Suprapubic skin (tissue), 4 donors: ENCODE measurements at regions not wholly inside any gene's neighbourhood (a gene's known extent, or its start where the extent isn't known, plus 50 kb on each side); places are given as distances from the start of the nearest gene placed in this dataset.

ENCODE experiments used
- POLR2A ChIP-seq, 2 donors: fragments of 450-650 bp; IDR thresholded peaks; one replicate each; pipeline ENCODE4 v1.6.1; 2017; ENCODE audit warnings: antibody characterized with exemption in 2 of 2, mild to moderate bottlenecking in 2 of 2, moderate library complexity in 2 of 2
- POLR2AphosphoS5 ChIP-seq, 3 donors: sonication (generic); formaldehyde crosslinking; IDR thresholded peaks; one replicate each; pipeline ENCODE4 v1.6.1; 2017; ENCODE audit warnings: antibody characterized with exemption in 3 of 3
- TF ChIP-seq, protein P1 (sequence below), 2 donors: fragments of 200-600 bp in 1 of 2; fragments of 450-650 bp in 1 of 2; sonication (generic) in 1 of 2; IDR thresholded peaks; one replicate each; pipeline ENCODE4 v1.5.1; 2016 to 2019; ENCODE audit warnings: antibody characterized with exemption in 2 of 2, mild to moderate bottlenecking in 1 of 2, moderate library complexity in 1 of 2

DNA sequence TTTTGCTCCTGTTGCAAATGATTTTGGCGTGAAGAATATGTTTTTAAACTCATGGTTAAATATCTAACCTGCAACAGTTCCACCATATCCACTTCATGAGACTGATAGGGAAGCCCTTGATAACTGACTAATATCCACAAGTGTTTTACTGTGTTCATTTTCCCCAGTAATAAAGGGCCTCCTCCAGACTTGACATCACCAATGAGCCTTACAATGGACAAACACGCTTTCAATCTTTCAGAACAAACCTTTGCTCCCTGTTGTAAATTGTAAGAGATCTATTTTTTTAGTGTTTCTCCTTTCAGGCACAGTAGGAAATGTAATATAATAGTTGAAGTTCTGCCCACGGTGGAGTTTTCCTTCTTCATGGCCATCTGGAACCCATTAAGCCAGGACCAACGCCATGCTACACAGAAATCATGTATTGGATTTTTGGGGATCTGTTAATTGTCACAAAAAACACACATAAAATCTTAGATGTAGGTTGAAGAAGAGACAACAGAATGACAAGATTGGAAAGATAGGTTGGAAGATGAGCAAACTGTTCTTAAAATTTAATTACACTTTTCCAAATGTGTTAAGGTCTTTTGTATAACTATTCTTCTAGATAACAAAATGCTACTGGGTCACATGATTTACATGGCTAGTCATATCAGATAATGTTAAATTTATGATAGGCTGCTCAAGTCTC, 1030.1 kb downstream of the FSTL5 start:
- no peak for TF ChIP-seq POLR2AphosphoS5 (IDR thresholded peaks at IDR 0.05)
- TF ChIP-seq, protein P1, sequence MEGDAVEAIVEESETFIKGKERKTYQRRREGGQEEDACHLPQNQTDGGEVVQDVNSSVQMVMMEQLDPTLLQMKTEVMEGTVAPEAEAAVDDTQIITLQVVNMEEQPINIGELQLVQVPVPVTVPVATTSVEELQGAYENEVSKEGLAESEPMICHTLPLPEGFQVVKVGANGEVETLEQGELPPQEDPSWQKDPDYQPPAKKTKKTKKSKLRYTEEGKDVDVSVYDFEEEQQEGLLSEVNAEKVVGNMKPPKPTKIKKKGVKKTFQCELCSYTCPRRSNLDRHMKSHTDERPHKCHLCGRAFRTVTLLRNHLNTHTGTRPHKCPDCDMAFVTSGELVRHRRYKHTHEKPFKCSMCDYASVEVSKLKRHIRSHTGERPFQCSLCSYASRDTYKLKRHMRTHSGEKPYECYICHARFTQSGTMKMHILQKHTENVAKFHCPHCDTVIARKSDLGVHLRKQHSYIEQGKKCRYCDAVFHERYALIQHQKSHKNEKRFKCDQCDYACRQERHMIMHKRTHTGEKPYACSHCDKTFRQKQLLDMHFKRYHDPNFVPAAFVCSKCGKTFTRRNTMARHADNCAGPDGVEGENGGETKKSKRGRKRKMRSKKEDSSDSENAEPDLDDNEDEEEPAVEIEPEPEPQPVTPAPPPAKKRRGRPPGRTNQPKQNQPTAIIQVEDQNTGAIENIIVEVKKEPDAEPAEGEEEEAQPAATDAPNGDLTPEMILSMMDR (IDR thresholded peaks at IDR 0.05): no peak
- no peak for TF ChIP-seq POLR2A (IDR thresholded peaks at IDR 0.05)
